CD14-positive monocyte (primary cell): ENCODE measurements at regions not wholly inside any gene's neighbourhood (a gene's known extent, or its start where the extent isn't known, plus 50 kb on each side); places are given as distances from the start of the nearest gene placed in this dataset.
"Not testable (repeated sequence)": the region's sequence is repeated elsewhere in the genome, so short reads cannot be mapped to it uniquely, and the experiment has no call there.

Experiments used
- DNase-seq, 3 donors: peaks; one replicate each; pipeline ENCODE4 v3.0.0-alpha.2; 2011 to 2022
- H2AFZ ChIP-seq: 2 replicates; pipeline ENCODE4 v1.6.0; 2012; ENCODE audit warnings: mild to moderate bottlenecking, low read depth, low read length, inconsistent platforms; ENCODE audit not compliant: insufficient read depth, poor library complexity, severe bottlenecking
- H3K27ac ChIP-seq, 2 donors: 1 replicate in 1 of 2; 2 replicates in 1 of 2; pipeline ENCODE4 v1.5.1; 2012 to 2013; ENCODE audit warnings: low read length in 2 of 2, control low read depth in 1 of 2, inconsistent platforms in 1 of 2, low read depth in 1 of 2, mild to moderate bottlenecking in 1 of 2
- H3K27me3 ChIP-seq, 2 donors: one replicate each; pipeline versions ENCODE4 v1.6.0 to v1.6.1; 2011 to 2013; ENCODE audit warnings: low read length in 2 of 2; ENCODE audit not compliant: control insufficient read depth in 2 of 2, insufficient read depth in 2 of 2
- H3K36me3 ChIP-seq, 2 donors: replicated peaks in 1 of 2; 1 replicate in 1 of 2; 2 replicates in 1 of 2; pipeline versions ENCODE4 v1.5.1 to v1.6.1; 2012 to 2013; ENCODE audit warnings: low read length in 2 of 2, control low read depth in 1 of 2, inconsistent platforms in 1 of 2, mild to moderate bottlenecking in 1 of 2; ENCODE audit not compliant: insufficient read depth in 2 of 2, control insufficient read depth in 1 of 2
- H3K4me1 ChIP-seq, 2 donors: 1 replicate in 1 of 2; 2 replicates in 1 of 2; pipeline versions ENCODE4 v1.5.1 to v1.6.1; 2012 to 2013; ENCODE audit warnings: low read length in 2 of 2, control low read depth in 1 of 2, inconsistent platforms in 1 of 2, mild to moderate bottlenecking in 1 of 2, moderate library complexity in 1 of 2; ENCODE audit not compliant: insufficient read depth in 2 of 2, control insufficient read depth in 1 of 2
- H3K4me2 ChIP-seq: replicated peaks from 2 replicates; pipeline ENCODE3; 2012; ENCODE audit warnings: low read length, moderate library complexity, mild to moderate bottlenecking; ENCODE audit not compliant: poor library complexity, severe bottlenecking; ENCODE audit errors: extremely low read depth
- H3K4me3 ChIP-seq, 3 experiments: fragments of 200-600 bp in 1 of 3; sonication (generic) in 1 of 3; replicated peaks in 1 of 3; 1 replicate in 2 of 3; 2 replicates in 1 of 3; pipeline ENCODE4 v1.5.1; 2011 to 2013; ENCODE audit warnings: low read length in 3 of 3, mild to moderate bottlenecking in 3 of 3, control low read depth in 2 of 3, low read depth in 2 of 3, inconsistent platforms in 1 of 3, moderate library complexity in 1 of 3
- H3K79me2 ChIP-seq: 2 replicates; pipeline ENCODE4 v1.6.0; 2012; ENCODE audit warnings: mild to moderate bottlenecking, control low read depth, inconsistent platforms, low read length, moderate library complexity; ENCODE audit not compliant: insufficient read depth
- H3K9ac ChIP-seq: 2 replicates; pipeline ENCODE4 v1.6.0; 2017; ENCODE audit warnings: low read length, mild to moderate bottlenecking; ENCODE audit not compliant: insufficient read depth, poor library complexity, severe bottlenecking
- H3K9me3 ChIP-seq, 2 donors: replicated peaks in 1 of 2; 1 replicate in 1 of 2; 2 replicates in 1 of 2; pipeline versions ENCODE4 v1.5.1 to v1.6.1; 2012 to 2013; ENCODE audit warnings: low read length in 2 of 2, control low read depth in 1 of 2; ENCODE audit not compliant: control insufficient read depth in 1 of 2, insufficient read depth in 1 of 2
- H4K20me1 ChIP-seq: 2 replicates; pipeline ENCODE4 v1.6.0; 2012; ENCODE audit warnings: mild to moderate bottlenecking, low read length, control low read depth, moderate library complexity; ENCODE audit not compliant: insufficient read depth
- H3K27ac Mint-ChIP-seq, 7 donors: one replicate each; pipeline ENCODE4 v1.8.0; 2020; ENCODE audit warnings: mild to moderate bottlenecking in 7 of 7, mixed read lengths in 7 of 7, moderate library complexity in 6 of 7, inconsistent platforms in 2 of 7
- H3K27me3 Mint-ChIP-seq, 3 donors: one replicate each; pipeline ENCODE4 v1.8.0; 2021 to 2022; ENCODE audit warnings: low read depth in 3 of 3, mild to moderate bottlenecking in 3 of 3, mixed read lengths in 3 of 3, moderate library complexity in 3 of 3, inconsistent platforms in 1 of 3
- H3K36me3 Mint-ChIP-seq, 2 donors: one replicate each; pipeline ENCODE4 v1.8.0; 2020; ENCODE audit warnings: mixed read lengths in 2 of 2, inconsistent platforms in 1 of 2, mild to moderate bottlenecking in 1 of 2
- H3K4me1 Mint-ChIP-seq: one replicate; pipeline ENCODE4 v1.8.0; 2020; ENCODE audit warnings: mild to moderate bottlenecking, mixed read lengths
- H3K4me3 Mint-ChIP-seq, 2 donors: one replicate each; pipeline ENCODE4 v1.8.0; 2020; ENCODE audit warnings: mild to moderate bottlenecking in 2 of 2, mixed read lengths in 2 of 2, moderate library complexity in 1 of 2
- H3K9me3 Mint-ChIP-seq, 7 donors: one replicate each; pipeline ENCODE4 v1.8.0; 2020 to 2022; ENCODE audit warnings: mixed read lengths in 7 of 7, mild to moderate bottlenecking in 6 of 7, moderate library complexity in 6 of 7, inconsistent platforms in 2 of 7
- WGBS: methylation state at CpG from one replicate; pipeline ENCODE4 v1.1.5; 2013; ENCODE audit warnings: missing lambda C conversion rate; ENCODE audit not compliant: insufficient coverage; 5-methylcytosine and 5-hydroxymethylcytosine counted together
- intact Hi-C, 2 donors: fragments of 100-400 bp; cut with micrococcal nuclease; formaldehyde crosslinking; loops; one replicate each; pipeline versions ENCODE4 v1.15.0 to v1.15.1; 2023
- TF ChIP-seq, protein P1 (sequence below): fragments of 200-600 bp; IDR thresholded peaks from one replicate; pipeline ENCODE4 v1.8.0; 2022; ENCODE audit warnings: antibody characterized with exemption, mild to moderate bottlenecking

GRCh38 chr21:14613486-14614224, 67.5 kb upstream of the SAMSN1 start:
- H3K27ac ChIP-seq = no peak overlapping the region
- WGBS = no CpG with 5 or more reads among the region's 1 CpG
- no peaks in the 10 kb centered on the region for H3K79me2 ChIP-seq
- no peak for DNase-seq
- Mint-ChIP-seq H3K4me3 (no peak overlapping the region), H3K9me3 (peaks cover 0 to 6% (median 3%) of the 10 kb centered on the region in 7 donors), H3K27me3 (no peaks in the 10 kb centered on the region), H3K4me1 (peaks cover 8% of the 10 kb centered on the region), H3K36me3 (no peaks in the 10 kb centered on the region), H3K27ac (no peak overlapping the region)
- no peaks in the 10 kb centered on the region for H3K4me1 ChIP-seq
- H3K9ac ChIP-seq = no peak overlapping the region
- TF ChIP-seq, protein P1, sequence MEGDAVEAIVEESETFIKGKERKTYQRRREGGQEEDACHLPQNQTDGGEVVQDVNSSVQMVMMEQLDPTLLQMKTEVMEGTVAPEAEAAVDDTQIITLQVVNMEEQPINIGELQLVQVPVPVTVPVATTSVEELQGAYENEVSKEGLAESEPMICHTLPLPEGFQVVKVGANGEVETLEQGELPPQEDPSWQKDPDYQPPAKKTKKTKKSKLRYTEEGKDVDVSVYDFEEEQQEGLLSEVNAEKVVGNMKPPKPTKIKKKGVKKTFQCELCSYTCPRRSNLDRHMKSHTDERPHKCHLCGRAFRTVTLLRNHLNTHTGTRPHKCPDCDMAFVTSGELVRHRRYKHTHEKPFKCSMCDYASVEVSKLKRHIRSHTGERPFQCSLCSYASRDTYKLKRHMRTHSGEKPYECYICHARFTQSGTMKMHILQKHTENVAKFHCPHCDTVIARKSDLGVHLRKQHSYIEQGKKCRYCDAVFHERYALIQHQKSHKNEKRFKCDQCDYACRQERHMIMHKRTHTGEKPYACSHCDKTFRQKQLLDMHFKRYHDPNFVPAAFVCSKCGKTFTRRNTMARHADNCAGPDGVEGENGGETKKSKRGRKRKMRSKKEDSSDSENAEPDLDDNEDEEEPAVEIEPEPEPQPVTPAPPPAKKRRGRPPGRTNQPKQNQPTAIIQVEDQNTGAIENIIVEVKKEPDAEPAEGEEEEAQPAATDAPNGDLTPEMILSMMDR = no peak
- H2AFZ ChIP-seq = no peak overlapping the region
- H3K27me3 ChIP-seq = no peaks in the 10 kb centered on the region
- peaks cover 5 to 7% of the 10 kb centered on the region in 2 donors for H3K9me3 ChIP-seq
- no peaks in the 10 kb centered on the region for H3K36me3 ChIP-seq
- no peaks in the 10 kb centered on the region for H4K20me1 ChIP-seq
- no peak overlapping the region for H3K4me2 ChIP-seq
- no peak overlapping the region for H3K4me3 ChIP-seq
- intact Hi-C loops = no loop called here

- intact Hi-C loops, H3K27me3 ChIP-seq, H3K9me3 ChIP-seq: not testable (repeated sequence)
Observed at GRCh38 chr21:14610119-14610518, 64.0 kb upstream of the SAMSN1 start.

More at GRCh38 chr21:14610119-14610518, 64.0 kb upstream of the SAMSN1 start:
- not testable (repeated sequence) for H3K79me2 ChIP-seq, H3K36me3 Mint-ChIP-seq, H3K9me3 Mint-ChIP-seq, H2AFZ ChIP-seq, H3K4me3 ChIP-seq, H3K4me1 Mint-ChIP-seq, H3K36me3 ChIP-seq, H3K4me1 ChIP-seq, H3K27me3 Mint-ChIP-seq, H3K27ac ChIP-seq, DNase-seq, H3K9ac ChIP-seq, H3K4me3 Mint-ChIP-seq, H3K4me2 ChIP-seq, H4K20me1 ChIP-seq
- H3K27ac Mint-ChIP-seq = peak overlapping the region in 1 of 7 donors; percentile 75
- WGBS = 96% methylated on average over 3 of the region's 6 CpGs
